C4-2B (cell line): ENCODE measurements at regions not wholly inside any gene's neighbourhood (a gene's known extent, or its start where the extent isn't known, plus 50 kb on each side); places are given as distances from the start of the nearest gene placed in this dataset.

Experiments
- ZFX ChIP-seq: fragments of 450-650 bp; IDR thresholded peaks from 2 replicates; pipeline ENCODE4 v1.6.1; 2017
- TF ChIP-seq, protein P1 (sequence below): fragments of 450-650 bp; conservative IDR thresholded peaks from 2 replicates; pipeline ENCODE4 v1.5.1; 2017; ENCODE audit warnings: mild to moderate bottlenecking

DNA sequence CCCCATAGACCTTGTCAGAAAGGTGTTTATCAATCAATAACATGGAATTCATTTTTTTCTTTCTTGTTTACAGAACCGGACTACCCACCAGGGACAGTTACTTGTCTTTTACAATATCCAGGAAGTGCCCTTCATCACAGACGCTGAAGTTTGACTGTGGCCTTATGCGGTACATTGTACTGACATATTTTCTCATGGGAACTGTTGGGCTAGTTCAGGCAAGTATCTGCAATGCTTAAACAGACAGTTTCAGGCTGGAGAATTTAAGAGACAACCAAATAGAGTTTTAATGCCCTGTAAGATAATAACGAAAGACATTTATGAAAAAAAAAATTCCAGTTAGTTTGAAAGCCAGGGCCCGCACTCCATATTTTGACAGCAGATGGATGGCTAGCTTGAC, 246.4 kb downstream of the GATA3 start:
- TF ChIP-seq, protein P1, sequence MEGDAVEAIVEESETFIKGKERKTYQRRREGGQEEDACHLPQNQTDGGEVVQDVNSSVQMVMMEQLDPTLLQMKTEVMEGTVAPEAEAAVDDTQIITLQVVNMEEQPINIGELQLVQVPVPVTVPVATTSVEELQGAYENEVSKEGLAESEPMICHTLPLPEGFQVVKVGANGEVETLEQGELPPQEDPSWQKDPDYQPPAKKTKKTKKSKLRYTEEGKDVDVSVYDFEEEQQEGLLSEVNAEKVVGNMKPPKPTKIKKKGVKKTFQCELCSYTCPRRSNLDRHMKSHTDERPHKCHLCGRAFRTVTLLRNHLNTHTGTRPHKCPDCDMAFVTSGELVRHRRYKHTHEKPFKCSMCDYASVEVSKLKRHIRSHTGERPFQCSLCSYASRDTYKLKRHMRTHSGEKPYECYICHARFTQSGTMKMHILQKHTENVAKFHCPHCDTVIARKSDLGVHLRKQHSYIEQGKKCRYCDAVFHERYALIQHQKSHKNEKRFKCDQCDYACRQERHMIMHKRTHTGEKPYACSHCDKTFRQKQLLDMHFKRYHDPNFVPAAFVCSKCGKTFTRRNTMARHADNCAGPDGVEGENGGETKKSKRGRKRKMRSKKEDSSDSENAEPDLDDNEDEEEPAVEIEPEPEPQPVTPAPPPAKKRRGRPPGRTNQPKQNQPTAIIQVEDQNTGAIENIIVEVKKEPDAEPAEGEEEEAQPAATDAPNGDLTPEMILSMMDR: no peak
- no peak for TF ChIP-seq ZFX
